Fibroblast of pulmonary artery (primary cell): ENCODE measurements at regions not wholly inside any gene's neighbourhood (a gene's known extent, or its start where the extent isn't known, plus 50 kb on each side); places are given as distances from the start of the nearest gene placed in this dataset.

Experiments used
- DNase-seq: peaks from one replicate; pipeline ENCODE4 v3.0.0-alpha.2; 2010; ENCODE audit warnings: low read depth
- H3K4me3 ChIP-seq: replicated peaks from 2 replicates; pipeline ENCODE4 v1.5.1; 2011; ENCODE audit warnings: low read depth, mild to moderate bottlenecking, control low read depth, low read length, moderate library complexity
- CTCF ChIP-seq: IDR thresholded peaks from 2 replicates; pipeline ENCODE4 v1.5.1; 2011; ENCODE audit warnings: mild to moderate bottlenecking, control low read depth, low read length, inconsistent platforms; ENCODE audit errors: missing control alignments

GRCh38 chr17:68780596-68780995 lies 174.6 kb downstream of the ABCA8 start:
- no peak for DNase-seq
- no peak overlapping the region for H3K4me3 ChIP-seq
- no peak for TF ChIP-seq CTCF

DNA sequence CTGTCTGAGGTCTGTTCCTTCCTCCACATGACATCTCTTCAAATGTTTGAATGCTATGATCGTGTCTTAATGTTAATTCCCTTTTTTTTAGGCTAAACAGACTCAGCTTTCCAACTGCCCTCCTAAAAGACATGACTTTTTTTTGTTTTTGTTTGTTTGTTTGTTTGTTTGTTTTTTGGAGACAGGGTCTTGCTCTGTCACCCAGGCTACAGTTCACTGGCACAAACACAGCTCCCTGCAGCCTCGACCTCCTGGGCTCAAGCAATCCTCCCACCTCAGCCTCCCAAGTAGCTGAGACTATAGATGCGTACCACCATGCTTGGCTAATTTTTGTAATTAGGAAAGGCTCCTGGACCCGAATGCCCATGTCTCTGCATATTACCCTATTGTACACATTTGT lies 176.5 kb downstream of the ABCA8 start:
- H3K4me3 ChIP-seq = no peak overlapping the region
- DNase-seq = no peak
- TF ChIP-seq CTCF = no peak

DNA sequence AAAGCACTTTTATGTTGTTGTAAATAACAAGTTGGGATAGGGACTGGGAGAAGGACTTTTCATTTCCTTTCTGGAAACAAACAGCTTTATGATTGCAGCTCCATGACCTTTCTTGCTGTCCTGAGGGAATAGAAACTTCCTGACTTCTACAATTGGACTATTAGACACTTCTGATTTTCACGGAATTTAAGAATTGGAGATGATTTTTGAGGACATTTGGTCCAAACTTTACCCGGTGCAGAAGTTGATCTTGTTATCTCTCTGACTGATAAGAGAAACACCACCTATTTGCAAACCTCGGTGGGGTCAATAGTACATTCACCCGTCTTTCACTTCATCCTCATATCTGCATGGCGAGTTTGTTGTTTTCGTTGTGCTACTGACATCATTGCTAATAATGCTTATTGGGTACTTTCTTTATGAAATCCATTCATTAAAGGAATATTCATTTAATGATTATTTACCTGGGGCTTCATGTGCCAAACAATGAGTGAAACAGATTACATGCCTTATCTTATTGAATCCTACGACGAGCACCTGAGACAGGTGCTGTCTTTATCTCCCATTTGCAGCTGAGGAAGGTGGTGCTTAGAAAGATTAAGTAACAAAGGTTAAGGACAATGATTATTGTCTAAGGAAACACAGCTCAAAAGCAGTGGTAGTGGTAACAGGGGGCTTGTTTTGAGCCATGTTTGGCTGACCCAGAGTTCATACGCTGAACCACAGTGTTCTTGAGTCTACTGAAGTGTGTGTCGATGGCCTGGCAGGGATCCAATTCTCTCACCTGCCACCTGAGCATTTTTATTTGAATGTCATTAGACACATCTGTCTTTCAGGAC lies 176.9 kb upstream of the FAM20A start:
- DNase-seq = no peak
- no peak for TF ChIP-seq CTCF
- no peak overlapping the region for H3K4me3 ChIP-seq

GRCh38 chr17:68777243-68777855 lies 176.2 kb upstream of the FAM20A start:
- no peak overlapping the region for H3K4me3 ChIP-seq
- DNase-seq = peak; percentile 90
- TF ChIP-seq CTCF = peak; percentile 69

DNA sequence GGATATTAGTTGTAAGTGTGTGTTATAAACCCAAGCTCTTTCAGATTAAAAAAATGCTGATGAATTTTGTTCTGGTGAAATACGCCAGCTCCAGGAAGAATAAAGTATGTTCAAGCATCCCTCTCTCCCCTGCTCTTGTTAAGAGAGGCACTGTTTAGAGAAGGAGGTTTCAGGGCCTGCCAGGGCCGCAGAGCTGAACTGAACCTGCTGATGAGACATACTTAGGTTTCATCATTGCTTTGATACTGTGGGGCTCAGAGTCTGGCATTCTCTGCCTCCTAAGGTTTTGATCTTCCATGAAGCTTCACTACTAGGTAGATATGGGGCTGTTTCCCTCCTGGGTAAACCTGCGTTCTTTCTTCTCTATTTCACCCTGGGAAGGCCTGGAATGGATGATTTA lies 175.3 kb upstream of the FAM20A start:
- DNase-seq = no peak
- no peak for TF ChIP-seq CTCF
- no peak overlapping the region for H3K4me3 ChIP-seq

DNA sequence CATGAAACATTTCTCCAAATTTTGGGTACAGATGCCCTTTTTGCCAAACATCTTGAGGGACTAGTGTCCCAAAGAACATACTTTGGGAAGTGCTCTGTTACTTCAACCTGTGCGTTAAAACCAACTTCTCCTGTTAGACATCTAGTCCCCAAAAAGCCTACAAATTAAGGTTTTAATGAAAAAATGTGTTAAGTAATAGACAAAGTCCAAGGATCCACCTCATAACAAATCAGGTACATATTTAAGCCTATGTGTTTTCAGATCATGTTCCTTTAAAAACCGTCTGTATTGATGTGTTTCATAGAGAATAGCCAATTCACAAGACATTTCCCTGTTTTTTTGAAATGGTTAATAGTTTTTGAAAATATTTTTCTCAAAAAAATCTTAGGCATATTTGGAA lies 174.8 kb upstream of the FAM20A start:
- no peak overlapping the region for H3K4me3 ChIP-seq
- no peak for DNase-seq
- no peak for TF ChIP-seq CTCF
